ENCODE measurements at regions not wholly inside any gene's neighbourhood (a gene's known extent, or its start where the extent isn't known, plus 50 kb on each side); places are given as distances from the start of the nearest gene placed in this dataset.

DNA sequence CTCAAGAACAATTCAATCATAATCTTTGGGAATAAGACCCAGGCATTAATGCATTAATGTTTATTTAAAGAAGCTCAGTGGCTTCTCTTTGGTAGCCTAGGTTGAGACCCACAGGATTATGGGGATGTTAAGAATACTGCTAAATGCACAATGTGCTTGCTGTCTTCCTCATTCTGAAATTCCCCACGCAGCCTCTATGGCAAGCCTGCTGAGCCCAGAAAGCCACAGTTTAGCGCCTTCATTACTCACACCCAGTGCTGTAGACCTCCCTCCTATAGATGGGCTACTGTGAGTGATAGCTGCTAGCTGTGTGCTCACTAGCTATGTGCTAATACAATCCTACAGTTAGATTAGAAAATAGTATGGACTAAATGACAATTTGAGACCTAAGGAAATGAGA is 90.6 kb downstream of the TNFSF13B start:
- Histone ChIP-seq H3K4me3 (ENCODE audit: low read length) (no peak overlapping the region), H3K27me3 (ENCODE audit: control insufficient read depth, insufficient read depth, low read length) (no peaks in the 10 kb centered on the region), H3K36me3 (ENCODE audit: control insufficient read depth, low read depth, low read length) (no peaks in the 10 kb centered on the region), H3K4me1 (ENCODE audit: control insufficient read depth, low read depth, low read length) (peaks cover 5% of the 10 kb centered on the region), H3K9me3 (ENCODE audit: control insufficient read depth, low read depth, low read length) (no peaks in the 10 kb centered on the region), H3K9ac (ENCODE audit: low read length) (no peak overlapping the region), H3K27ac (ENCODE audit: low read length) (no peak overlapping the region)

DNA sequence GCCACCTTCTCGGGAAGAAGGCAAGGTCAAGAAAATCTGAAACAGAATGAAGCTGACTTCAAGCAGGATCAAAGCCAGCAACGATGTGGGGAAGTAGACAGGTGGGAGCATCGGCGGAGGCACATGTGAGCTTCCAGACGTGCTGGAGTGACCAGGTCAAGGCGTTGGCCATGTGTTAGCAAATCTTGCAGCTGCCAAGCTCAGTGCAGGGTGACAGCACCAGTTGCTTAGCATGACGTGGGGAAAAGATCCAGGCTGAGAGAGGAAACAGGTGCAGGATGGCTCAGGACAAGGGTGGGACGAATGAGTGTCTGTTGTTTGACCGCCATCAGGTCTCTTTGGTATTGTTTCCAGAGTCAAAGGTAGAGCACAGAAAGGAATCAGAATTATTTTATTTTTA is 92.3 kb downstream of the TNFSF13B start:
- Histone ChIP-seq H3K27me3 (ENCODE audit: control insufficient read depth, insufficient read depth, low read length) (no peaks in the 10 kb centered on the region), H3K4me3 (ENCODE audit: low read length) (no peak overlapping the region), H3K4me1 (ENCODE audit: control insufficient read depth, low read depth, low read length) (peaks cover 5% of the 10 kb centered on the region), H3K36me3 (ENCODE audit: control insufficient read depth, low read depth, low read length) (no peaks in the 10 kb centered on the region), H3K9me3 (ENCODE audit: control insufficient read depth, low read depth, low read length) (no peaks in the 10 kb centered on the region), H3K27ac (ENCODE audit: low read length) (no peak overlapping the region), H3K9ac (ENCODE audit: low read length) (no peak overlapping the region)

DNA sequence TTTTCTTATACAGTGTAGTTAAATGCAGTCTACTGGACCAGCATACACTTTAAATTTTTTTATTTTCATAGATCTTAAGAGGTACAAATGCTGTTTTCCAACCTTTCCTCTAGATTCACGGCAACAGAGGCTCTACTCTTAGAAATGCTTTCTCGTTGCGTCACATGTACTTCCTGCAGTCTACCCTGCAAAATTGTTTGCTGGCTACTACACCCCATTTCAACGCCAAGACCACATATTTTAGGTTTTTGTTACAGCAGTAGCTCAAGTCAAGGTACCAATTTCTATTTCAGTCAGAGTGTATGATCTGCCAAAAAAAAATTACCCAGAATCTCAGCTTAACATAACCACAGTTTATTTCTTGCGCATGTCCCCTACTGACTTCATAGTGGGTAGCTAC is 94.1 kb downstream of the TNFSF13B start:
- Histone ChIP-seq H3K9me3 (ENCODE audit: control insufficient read depth, low read depth, low read length) (no peaks in the 10 kb centered on the region), H3K36me3 (ENCODE audit: control insufficient read depth, low read depth, low read length) (no peaks in the 10 kb centered on the region), H3K27me3 (ENCODE audit: control insufficient read depth, insufficient read depth, low read length) (no peaks in the 10 kb centered on the region), H3K4me1 (ENCODE audit: control insufficient read depth, low read depth, low read length) (peaks cover 5% of the 10 kb centered on the region), H3K27ac (ENCODE audit: low read length) (no peak overlapping the region), H3K4me3 (ENCODE audit: low read length) (no peak overlapping the region), H3K9ac (ENCODE audit: low read length) (no peak overlapping the region)

DNA sequence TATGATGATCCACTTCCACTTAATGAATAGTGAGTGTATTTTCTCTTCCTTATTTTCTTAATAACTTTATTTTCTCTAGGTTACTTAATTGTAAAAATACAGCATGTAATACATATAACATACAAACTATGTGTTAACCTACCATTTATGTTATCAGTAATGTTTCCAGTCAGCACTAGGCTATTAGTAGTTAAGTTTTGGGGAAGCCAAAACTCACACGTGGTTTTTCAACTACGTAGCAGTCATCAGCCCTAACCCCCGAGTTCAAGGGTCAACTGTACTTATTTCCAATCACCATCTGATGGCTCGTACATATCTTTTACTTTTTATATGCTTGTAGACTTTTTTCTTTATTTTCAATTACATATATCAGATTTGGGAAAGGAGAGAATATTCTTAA is 95.7 kb downstream of the TNFSF13B start:
- Histone ChIP-seq H3K4me1 (ENCODE audit: control insufficient read depth, low read depth, low read length) (peaks cover 5% of the 10 kb centered on the region), H3K9ac (ENCODE audit: low read length) (no peak overlapping the region), H3K27me3 (ENCODE audit: control insufficient read depth, insufficient read depth, low read length) (no peaks in the 10 kb centered on the region), H3K27ac (ENCODE audit: low read length) (no peak overlapping the region), H3K36me3 (ENCODE audit: control insufficient read depth, low read depth, low read length) (no peaks in the 10 kb centered on the region), H3K9me3 (ENCODE audit: control insufficient read depth, low read depth, low read length) (no peaks in the 10 kb centered on the region), H3K4me3 (ENCODE audit: low read length) (no peak overlapping the region)

GRCh38 chr13:108368250-108368905 is 98.9 kb downstream of the TNFSF13B start:
- Histone ChIP-seq H3K4me1 (ENCODE audit: control insufficient read depth, low read depth, low read length) (peaks cover 5% of the 10 kb centered on the region), H3K9ac (ENCODE audit: low read length) (no peak overlapping the region), H3K9me3 (ENCODE audit: control insufficient read depth, low read depth, low read length) (no peaks in the 10 kb centered on the region), H3K4me3 (ENCODE audit: low read length) (no peak overlapping the region), H3K27ac (ENCODE audit: low read length) (no peak overlapping the region), H3K36me3 (ENCODE audit: control insufficient read depth, low read depth, low read length) (no peaks in the 10 kb centered on the region), H3K27me3 (ENCODE audit: control insufficient read depth, insufficient read depth, low read length) (no peaks in the 10 kb centered on the region)

GRCh38 chr13:108369412-108369811 is 99.9 kb downstream of the TNFSF13B start:
- H3K9me3 ChIP-seq (ENCODE audit: control insufficient read depth, low read depth, low read length), result no peaks in the 10 kb centered on the region
- H3K4me3 ChIP-seq (ENCODE audit: low read length), result no peak overlapping the region
- H3K36me3 ChIP-seq (ENCODE audit: control insufficient read depth, low read depth, low read length), result no peaks in the 10 kb centered on the region
- peaks cover 4% of the 10 kb centered on the region for H3K4me1 ChIP-seq (ENCODE audit: control insufficient read depth, low read depth, low read length)
- H3K9ac ChIP-seq (ENCODE audit: low read length), result no peak overlapping the region
- H3K27ac ChIP-seq (ENCODE audit: low read length), result no peak overlapping the region
- H3K27me3 ChIP-seq (ENCODE audit: control insufficient read depth, insufficient read depth, low read length), result no peaks in the 10 kb centered on the region

GRCh38 chr13:108375034-108375433 is 105.5 kb downstream of the TNFSF13B start:
- Histone ChIP-seq H3K4me3 (ENCODE audit: low read length) (no peak overlapping the region), H3K9me3 (ENCODE audit: control insufficient read depth, low read depth, low read length) (no peaks in the 10 kb centered on the region), H3K36me3 (ENCODE audit: control insufficient read depth, low read depth, low read length) (no peaks in the 10 kb centered on the region), H3K9ac (ENCODE audit: low read length) (no peak overlapping the region), H3K27me3 (ENCODE audit: control insufficient read depth, insufficient read depth, low read length) (no peaks in the 10 kb centered on the region), H3K4me1 (ENCODE audit: control insufficient read depth, low read depth, low read length) (no peaks in the 10 kb centered on the region), H3K27ac (ENCODE audit: low read length) (no peak overlapping the region)

DNA sequence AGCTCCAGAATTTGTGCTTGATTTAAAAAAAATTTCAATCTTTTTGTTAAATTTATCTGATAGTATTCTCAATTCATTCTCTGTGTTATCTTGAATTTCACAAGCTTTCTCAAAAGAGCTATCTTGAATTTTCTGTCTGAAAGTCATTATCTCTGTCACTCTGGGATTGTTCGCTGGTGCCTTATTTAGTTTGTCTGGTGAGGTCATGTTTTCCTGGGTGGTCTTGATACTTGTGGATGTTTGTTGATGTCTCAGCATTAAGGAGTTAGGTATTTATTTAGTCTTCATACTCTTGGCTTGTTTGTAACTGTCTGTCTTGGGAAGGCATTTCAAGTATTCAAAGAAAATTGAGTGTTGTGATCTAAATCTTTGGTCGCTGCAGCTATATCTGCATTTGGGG is 106.3 kb downstream of the TNFSF13B start:
- Histone ChIP-seq H3K27ac (ENCODE audit: low read length) (no peak overlapping the region), H3K4me1 (ENCODE audit: control insufficient read depth, low read depth, low read length) (no peaks in the 10 kb centered on the region), H3K27me3 (ENCODE audit: control insufficient read depth, insufficient read depth, low read length) (no peaks in the 10 kb centered on the region), H3K4me3 (ENCODE audit: low read length) (no peak overlapping the region), H3K9me3 (ENCODE audit: control insufficient read depth, low read depth, low read length) (no peaks in the 10 kb centered on the region), H3K36me3 (ENCODE audit: control insufficient read depth, low read depth, low read length) (no peaks in the 10 kb centered on the region), H3K9ac (ENCODE audit: low read length) (no peak overlapping the region)

DNA sequence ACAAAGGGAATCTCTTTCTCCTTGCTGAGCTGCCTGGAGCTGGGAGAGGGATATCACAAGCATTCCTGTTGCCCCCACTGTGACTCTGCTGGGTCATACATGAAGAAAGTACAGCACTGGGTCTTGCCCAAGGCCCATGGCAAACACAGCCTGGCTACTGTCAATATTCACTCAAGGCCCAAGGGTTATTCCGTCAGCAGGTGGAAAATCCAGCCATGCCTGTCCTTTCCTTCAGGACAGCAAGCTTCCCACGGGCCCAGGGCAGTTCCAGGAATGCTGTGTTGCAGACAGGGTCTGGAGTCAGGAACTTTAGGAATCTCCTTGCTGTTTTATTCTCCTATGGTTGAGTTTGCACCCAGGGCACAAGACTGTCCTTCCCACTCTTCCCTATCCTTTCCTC is 106.8 kb downstream of the TNFSF13B start:
- Histone ChIP-seq H3K4me3 (ENCODE audit: low read length) (no peak overlapping the region), H3K9me3 (ENCODE audit: control insufficient read depth, low read depth, low read length) (no peaks in the 10 kb centered on the region), H3K9ac (ENCODE audit: low read length) (no peak overlapping the region), H3K27ac (ENCODE audit: low read length) (no peak overlapping the region), H3K4me1 (ENCODE audit: control insufficient read depth, low read depth, low read length) (no peaks in the 10 kb centered on the region), H3K27me3 (ENCODE audit: control insufficient read depth, insufficient read depth, low read length) (no peaks in the 10 kb centered on the region), H3K36me3 (ENCODE audit: control insufficient read depth, low read depth, low read length) (no peaks in the 10 kb centered on the region)

DNA sequence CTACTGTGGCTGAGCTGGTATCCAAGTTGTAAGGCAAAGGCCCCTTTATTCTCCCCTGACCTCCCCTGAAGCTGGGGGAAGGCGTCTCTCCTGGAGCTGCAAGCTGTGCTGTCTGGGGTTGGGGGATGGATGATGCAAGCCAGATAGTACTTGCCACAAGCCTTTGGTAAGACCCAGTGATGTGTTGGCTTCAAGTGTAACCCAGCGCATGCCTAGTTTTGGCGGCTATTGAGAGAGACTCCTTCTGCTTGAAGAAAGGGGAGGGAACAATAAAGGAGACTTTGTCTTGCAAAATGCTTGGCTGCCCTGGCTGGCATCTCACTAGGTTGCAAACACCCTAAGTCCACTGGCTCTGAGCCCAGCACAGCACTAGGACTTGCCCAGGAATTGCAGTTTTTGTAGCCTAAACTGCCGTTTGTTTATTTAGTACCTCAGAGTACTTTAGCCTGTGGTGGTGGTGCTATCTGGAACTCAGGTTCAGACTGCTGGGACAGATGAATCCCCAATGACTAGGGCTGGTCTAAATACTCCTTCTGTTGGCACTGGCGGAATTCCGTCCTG is 108.2 kb downstream of the TNFSF13B start:
- no peak overlapping the region for H3K27ac ChIP-seq (ENCODE audit: low read length)
- H3K27me3 ChIP-seq (ENCODE audit: control insufficient read depth, insufficient read depth, low read length), result no peaks in the 10 kb centered on the region
- H3K9ac ChIP-seq (ENCODE audit: low read length), result no peak overlapping the region
- H3K9me3 ChIP-seq (ENCODE audit: control insufficient read depth, low read depth, low read length), result no peaks in the 10 kb centered on the region
- no peak overlapping the region for H3K4me3 ChIP-seq (ENCODE audit: low read length)
- H3K4me1 ChIP-seq (ENCODE audit: control insufficient read depth, low read depth, low read length), result no peaks in the 10 kb centered on the region
- no peaks in the 10 kb centered on the region for H3K36me3 ChIP-seq (ENCODE audit: control insufficient read depth, low read depth, low read length)

- no peaks in the 10 kb centered on the region for H3K36me3 ChIP-seq (ENCODE audit: control insufficient read depth, low read depth, low read length)
- no peaks in the 10 kb centered on the region for H3K9me3 ChIP-seq (ENCODE audit: control insufficient read depth, low read depth, low read length)
- H3K27me3 ChIP-seq (ENCODE audit: control insufficient read depth, insufficient read depth, low read length), result no peaks in the 10 kb centered on the region
- H3K4me1 ChIP-seq (ENCODE audit: control insufficient read depth, low read depth, low read length), result no peaks in the 10 kb centered on the region
- H3K27ac ChIP-seq (ENCODE audit: low read length), result no peak overlapping the region
- no peak overlapping the region for H3K4me3 ChIP-seq (ENCODE audit: low read length)
- H3K9ac ChIP-seq (ENCODE audit: low read length), result no peak overlapping the region
These were observed 114.1 kb downstream of the TNFSF13B start for GRCh38 chr13:108383667-108384066.

GRCh38 chr13:108387156-108387555 is 117.6 kb downstream of the TNFSF13B start:
- Histone ChIP-seq H3K27me3 (ENCODE audit: control insufficient read depth, insufficient read depth, low read length) (no peaks in the 10 kb centered on the region), H3K4me3 (ENCODE audit: low read length) (no peak overlapping the region), H3K9ac (ENCODE audit: low read length) (no peak overlapping the region), H3K9me3 (ENCODE audit: control insufficient read depth, low read depth, low read length) (no peaks in the 10 kb centered on the region), H3K27ac (ENCODE audit: low read length) (no peak overlapping the region), H3K4me1 (ENCODE audit: control insufficient read depth, low read depth, low read length) (no peaks in the 10 kb centered on the region), H3K36me3 (ENCODE audit: control insufficient read depth, low read depth, low read length) (no peaks in the 10 kb centered on the region)
